Suppressor macrophage treated with lipopolysaccharide for 4 hours (primary cell): ENCODE measurements at regions not wholly inside any gene's neighbourhood (a gene's known extent, or its start where the extent isn't known, plus 50 kb on each side); places are given as distances from the start of the nearest gene placed in this dataset.

Experiments used
- DNase-seq: peaks from one replicate; pipeline ENCODE4 v3.0.0-alpha.2; 2020

GRCh38 chr3:135755330-135756105, 210.0 kb upstream of the PPP2R3A start:
- no peak for DNase-seq

DNA sequence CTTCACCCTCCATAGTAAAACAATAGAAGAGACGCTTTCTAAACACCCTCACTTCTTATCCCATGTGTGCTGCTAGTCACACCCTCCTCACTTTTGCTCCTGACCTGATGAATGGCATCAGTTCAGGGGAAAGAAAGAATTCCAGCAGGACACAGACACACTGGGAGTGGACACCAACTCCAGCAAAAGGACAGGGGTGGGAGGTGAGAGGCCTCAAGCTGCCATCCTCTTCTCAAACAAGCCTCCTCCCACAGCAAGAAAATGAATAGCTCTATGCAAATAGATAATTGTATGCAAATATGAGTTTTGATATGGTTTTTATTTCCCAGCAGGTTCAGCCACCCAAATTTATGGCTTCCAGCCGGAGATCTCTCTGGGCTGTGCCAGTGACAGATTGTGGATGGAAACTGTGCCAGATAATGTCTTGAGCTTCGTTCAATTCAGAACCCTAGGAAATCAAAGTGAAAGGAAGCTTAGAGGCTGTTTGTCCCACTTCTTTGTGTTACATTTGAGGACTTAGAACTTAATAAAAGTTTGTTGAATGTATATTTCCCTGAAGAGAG, 209.3 kb upstream of the PPP2R3A start:
- DNase-seq: no peak

GRCh38 chr3:135757421-135757820, 208.1 kb upstream of the PPP2R3A start:
- DNase-seq: no peak

GRCh38 chr3:135758961-135759360, 206.6 kb upstream of the PPP2R3A start:
- no peak for DNase-seq

DNA sequence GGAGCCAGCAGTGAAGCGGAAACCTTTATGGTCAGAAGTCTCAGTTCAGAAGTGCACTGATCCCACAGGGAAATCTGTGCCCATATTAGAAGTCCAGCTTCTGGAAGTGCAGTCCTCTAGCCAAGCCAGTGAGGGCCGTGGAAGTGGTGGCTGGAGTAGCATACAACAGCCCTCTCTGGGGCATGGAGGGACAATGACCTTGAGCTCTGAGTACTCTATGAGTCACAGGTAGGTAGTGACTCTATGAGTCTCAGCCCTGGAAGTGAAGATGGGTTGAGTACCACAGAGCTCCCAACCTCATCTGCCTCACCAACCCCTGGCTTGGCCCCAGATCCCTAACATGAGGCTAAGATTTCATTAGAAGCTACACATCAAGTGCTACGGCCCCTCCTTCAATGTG, 205.9 kb upstream of the PPP2R3A start:
- DNase-seq: no peak

DNA sequence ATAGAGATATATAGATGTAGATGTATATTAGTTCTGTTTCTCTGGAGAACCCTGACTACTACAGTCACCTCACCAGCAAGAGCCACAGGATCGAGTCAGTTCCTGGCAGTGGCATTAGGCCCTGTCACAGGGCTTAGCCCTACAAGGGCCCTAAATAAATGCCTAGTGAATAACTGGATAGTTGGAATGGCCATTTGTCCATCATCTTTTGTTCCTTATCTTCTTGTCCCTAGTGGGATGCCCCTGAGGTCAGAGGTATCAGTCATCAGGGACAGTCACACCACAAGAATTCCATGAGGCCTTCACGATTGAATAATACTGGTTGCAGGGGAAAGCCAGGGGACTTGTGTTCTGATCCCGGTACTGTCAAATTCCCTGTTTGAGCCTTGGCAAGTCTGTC, 204.9 kb upstream of the PPP2R3A start:
- DNase-seq: no peak

DNA sequence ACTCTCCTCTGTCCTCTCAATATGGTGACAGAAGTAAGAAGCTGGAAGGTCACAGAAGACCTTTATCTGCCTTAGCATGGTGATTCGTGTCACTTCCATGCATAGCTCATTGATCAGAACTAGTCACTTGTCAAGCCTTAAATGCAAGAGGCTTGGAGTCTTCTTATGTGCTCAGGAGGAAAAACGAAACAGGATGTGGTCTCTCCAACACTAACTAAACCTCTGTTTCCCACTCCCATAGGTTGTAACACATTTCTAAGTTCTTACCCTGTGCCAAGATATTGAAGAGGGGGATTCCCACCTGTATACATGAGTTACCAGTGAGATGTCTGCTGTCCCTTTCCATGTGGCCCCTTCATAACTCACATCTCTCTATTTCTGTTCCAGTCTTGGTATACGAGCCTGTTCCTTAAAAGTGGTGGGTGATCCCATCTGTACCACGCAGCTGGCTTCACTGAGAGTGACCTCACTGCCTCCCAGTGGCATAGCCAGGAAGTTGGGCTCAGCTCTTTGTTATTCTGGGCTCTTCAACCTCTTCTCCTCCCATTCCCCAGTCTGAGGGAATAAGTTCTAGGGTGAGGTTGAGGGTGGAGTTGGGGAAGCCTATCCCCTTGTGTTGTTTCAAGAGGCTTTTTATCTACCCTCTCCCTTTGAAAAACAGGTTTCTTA, 203.2 kb upstream of the PPP2R3A start:
- no peak for DNase-seq

DNA sequence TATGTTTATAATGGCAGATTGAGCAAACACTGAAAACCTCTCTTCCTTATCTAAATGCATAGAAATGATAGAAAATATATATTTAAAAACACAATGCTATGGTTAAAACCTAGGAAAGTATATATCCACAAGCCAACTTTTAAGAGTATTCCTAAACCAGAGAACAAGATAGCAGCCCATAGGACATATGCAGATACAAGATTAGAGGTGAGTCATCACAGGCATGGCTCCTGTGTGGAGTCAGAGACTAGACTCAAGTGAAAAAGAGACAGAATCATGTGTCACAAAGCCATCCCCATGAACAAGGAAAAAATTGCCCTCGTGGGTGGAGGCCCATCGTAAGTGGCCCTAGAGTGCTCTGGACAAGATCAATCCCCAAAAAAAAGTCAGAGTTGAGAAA, 199.4 kb upstream of the PPP2R3A start:
- DNase-seq: no peak

- DNase-seq: no peak
Measured at GRCh38 chr3:135771760-135772159, 193.8 kb upstream of the PPP2R3A start.

DNA sequence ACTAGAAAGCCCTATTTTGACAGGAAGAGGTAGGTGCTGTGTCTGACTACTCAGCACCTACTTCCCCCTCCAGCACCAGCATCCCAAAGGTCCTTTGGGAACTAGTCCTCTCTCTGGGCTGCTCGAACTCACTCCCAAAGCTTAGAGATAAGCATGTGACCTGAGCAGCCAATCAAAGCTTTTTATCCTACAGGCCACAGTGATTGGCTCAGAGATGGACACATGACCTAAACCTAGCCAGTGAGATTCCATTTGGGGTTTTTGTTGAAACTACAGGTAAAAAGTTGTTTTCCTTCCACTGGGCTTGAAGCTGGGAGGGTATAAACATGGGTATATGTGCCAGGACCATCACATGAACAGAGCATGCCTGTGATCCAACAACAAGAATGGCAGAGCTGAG, 186.5 kb upstream of the PPP2R3A start:
- no peak for DNase-seq

GRCh38 chr3:135779590-135780235, 185.8 kb upstream of the PPP2R3A start:
- DNase-seq: no peak

- DNase-seq: no peak
Measured at GRCh38 chr3:135781026-135781815, 184.3 kb upstream of the PPP2R3A start.

GRCh38 chr3:135784557-135784956, 181.0 kb upstream of the PPP2R3A start:
- DNase-seq: peak; percentile 35

GRCh38 chr3:135788146-135788545, 177.4 kb upstream of the PPP2R3A start:
- no peak for DNase-seq

DNA sequence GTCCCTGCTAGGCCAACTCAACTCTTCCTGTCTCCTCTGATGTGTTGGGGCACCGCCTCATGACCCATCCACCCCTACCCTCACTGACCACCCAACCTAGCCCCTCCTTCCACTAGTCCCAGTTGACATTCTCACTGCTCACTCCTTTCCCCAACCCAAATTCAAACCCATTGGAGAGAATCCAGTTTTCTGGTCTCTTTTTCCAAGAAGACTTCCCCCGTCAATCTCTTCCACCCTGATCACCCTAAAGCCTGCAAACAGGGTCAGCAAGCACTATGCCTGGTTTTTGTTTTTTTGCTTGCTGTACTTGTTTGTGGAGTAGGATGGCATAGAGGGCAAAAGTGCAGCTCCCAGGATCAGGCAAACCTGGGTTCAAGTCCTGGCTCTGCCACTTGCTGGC, 176.6 kb upstream of the PPP2R3A start:
- no peak for DNase-seq

- DNase-seq: no peak
Measured at GRCh38 chr3:135792174-135792573, 173.4 kb upstream of the PPP2R3A start.

DNA sequence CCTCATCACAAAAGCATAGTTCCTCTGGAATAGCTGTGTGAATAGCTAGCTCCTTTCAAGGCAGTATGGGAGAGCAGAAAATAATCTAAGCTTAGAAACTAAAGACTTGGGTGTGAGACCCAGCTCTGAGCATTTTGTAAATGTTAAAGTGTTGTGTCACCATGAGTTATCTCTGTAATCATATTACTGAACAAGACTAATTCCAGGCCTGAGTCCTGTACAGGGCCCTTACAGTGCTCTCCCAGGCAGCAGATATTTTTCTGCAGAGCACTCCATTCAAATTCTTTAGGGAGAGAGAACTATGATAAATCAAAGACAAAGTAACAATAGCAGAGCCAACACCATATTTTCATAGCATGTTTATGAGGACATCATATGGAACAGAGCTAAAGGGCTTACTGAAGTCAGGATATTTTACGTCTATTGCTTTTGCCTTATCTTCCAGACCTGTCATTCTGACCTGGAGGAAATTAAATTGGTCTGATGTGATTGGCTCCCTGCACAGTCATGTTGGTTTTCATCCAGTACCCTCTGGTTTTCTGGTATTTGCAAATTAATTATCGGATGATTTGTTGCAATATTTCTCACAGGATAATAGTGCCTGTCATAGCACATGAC, 172.6 kb upstream of the PPP2R3A start:
- no peak for DNase-seq

- DNase-seq: no peak
Measured at GRCh38 chr3:135800071-135800549, 165.4 kb upstream of the PPP2R3A start.

DNA sequence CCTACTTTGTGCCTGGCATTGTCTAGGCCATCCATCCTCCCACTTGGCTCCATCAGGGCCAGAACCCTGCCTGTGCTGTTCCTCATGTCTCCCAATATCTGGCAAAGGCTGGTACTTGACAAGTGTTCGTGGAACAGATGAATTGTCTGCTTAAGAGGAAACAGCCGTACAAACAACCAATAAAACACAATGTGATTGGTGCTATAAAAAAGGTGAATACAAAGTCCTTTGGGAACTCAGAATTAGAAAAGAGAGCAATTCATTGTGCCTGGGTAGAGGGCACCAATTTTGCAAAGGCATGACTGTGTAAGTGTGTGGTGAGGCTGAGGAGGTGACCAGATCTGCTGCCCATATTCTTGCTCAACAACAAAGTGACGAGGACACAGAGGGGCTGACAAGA, 164.5 kb upstream of the PPP2R3A start:
- DNase-seq: no peak

DNA sequence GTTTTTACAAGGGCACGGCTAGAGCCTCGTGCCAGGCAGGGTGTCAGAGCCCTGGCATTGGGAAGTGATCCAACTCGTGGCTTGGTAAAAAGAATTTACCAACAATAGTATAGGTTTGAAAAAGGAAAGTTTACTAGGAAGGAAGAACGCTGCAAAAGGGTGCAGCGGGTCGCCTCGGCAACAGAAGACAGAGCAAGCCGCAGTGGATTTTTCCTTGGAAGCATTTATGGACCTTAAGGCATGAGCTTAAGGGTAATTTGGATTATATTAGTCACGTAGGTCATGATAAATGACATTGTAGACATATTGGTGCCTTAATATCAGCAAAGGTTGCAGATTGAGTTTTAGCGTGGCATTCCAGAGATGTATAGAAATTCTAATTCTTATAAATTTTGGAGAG, 163.4 kb upstream of the PPP2R3A start:
- no peak for DNase-seq

GRCh38 chr3:135803028-135803692, 162.4 kb upstream of the PPP2R3A start:
- DNase-seq: no peak

GRCh38 chr3:135805752-135806151, 159.8 kb upstream of the PPP2R3A start:
- DNase-seq: no peak
